Vagina (tissue), 2 donors: ENCODE measurements at regions not wholly inside any gene's neighbourhood (a gene's known extent, or its start where the extent isn't known, plus 50 kb on each side); places are given as distances from the start of the nearest gene placed in this dataset.

Source experiments
- DNase-seq, 2 donors: peaks; one replicate each; pipeline ENCODE4 v3.0.0-alpha.2; 2017; ENCODE audit errors: extremely low spot score in 2 of 2
- H3K27ac ChIP-seq: fragments of 200-600 bp; sonication (generic); one replicate; pipeline ENCODE4 v1.5.1; 2019
- H3K27me3 ChIP-seq: fragments of 200-600 bp; sonication (generic); one replicate; pipeline ENCODE4 v1.5.1; 2019
- H3K36me3 ChIP-seq, 2 donors: fragments of 200-600 bp; sonication (generic); one replicate each; pipeline ENCODE4 v1.5.1; 2017 to 2019
- H3K4me1 ChIP-seq: fragments of 200-600 bp; sonication (generic); one replicate; pipeline ENCODE4 v1.5.1; 2019
- H3K4me3 ChIP-seq, 2 donors: fragments of 200-600 bp; sonication (generic); 1 replicate in 1 of 2; 2 replicates in 1 of 2; pipeline ENCODE4 v1.5.1; 2016 to 2019
- H3K9me3 ChIP-seq: fragments of 200-600 bp; sonication (generic); one replicate; pipeline ENCODE4 v1.5.1; 2019
- CTCF ChIP-seq, 3 experiments: fragments of 450-650 bp in 2 of 3; fragments of 200-600 bp in 1 of 3; sonication (generic) in 1 of 3; IDR thresholded peaks; one replicate each; pipeline ENCODE4 v1.5.1; 2017 to 2019; ENCODE audit warnings: antibody characterized with exemption in 3 of 3, mild to moderate bottlenecking in 2 of 3, moderate library complexity in 2 of 3
- POLR2A ChIP-seq, 2 donors: fragments of 450-650 bp; IDR thresholded peaks; one replicate each; pipeline ENCODE4 v1.6.1; 2017; ENCODE audit warnings: antibody characterized with exemption in 2 of 2, mild to moderate bottlenecking in 2 of 2, moderate library complexity in 2 of 2
- POLR2AphosphoS5 ChIP-seq, 2 donors: sonication (generic); formaldehyde crosslinking; IDR thresholded peaks; one replicate each; pipeline ENCODE4 v1.9.0; 2017; ENCODE audit warnings: antibody characterized with exemption in 2 of 2, mild to moderate bottlenecking in 2 of 2, low read depth in 1 of 2; ENCODE audit not compliant: insufficient read depth in 1 of 2
- intact Hi-C: fragments of 100-400 bp; cut with DNase I; formaldehyde crosslinking; loops from one replicate; pipeline ENCODE4 v1.15.1; 2023

- intact Hi-C loops, result no loop called here
- no peak overlapping the region for H3K4me3 ChIP-seq
- no peak overlapping the region for H3K27ac ChIP-seq
- DNase-seq, result no peak
- no peaks in the 10 kb centered on the region for H3K4me1 ChIP-seq
- H3K27me3 ChIP-seq, result no peaks in the 10 kb centered on the region
- TF ChIP-seq CTCF (IDR thresholded peaks at IDR 0.05) (no peak), POLR2A (IDR thresholded peaks at IDR 0.05) (no peak), POLR2AphosphoS5 (IDR thresholded peaks at IDR 0.05; ENCODE audit: insufficient read depth in 1 of 2, low read depth in 1 of 2) (no peak)
- no peaks in the 10 kb centered on the region for H3K9me3 ChIP-seq
- H3K36me3 ChIP-seq, result no peaks in the 10 kb centered on the region
Observed at GRCh38 chr3:168459226-168459784, 363.6 kb upstream of the GOLIM4 start.

GRCh38 chr3:168457954-168458539 lies 362.3 kb upstream of the GOLIM4 start:
- intact Hi-C loops, result no loop called here
- Histone ChIP-seq H3K27me3 (no peaks in the 10 kb centered on the region), H3K36me3 (no peaks in the 10 kb centered on the region), H3K4me3 (no peak overlapping the region), H3K27ac (no peak overlapping the region), H3K4me1 (no peaks in the 10 kb centered on the region), H3K9me3 (no peaks in the 10 kb centered on the region)
- TF ChIP-seq POLR2AphosphoS5 (IDR thresholded peaks at IDR 0.05; ENCODE audit: insufficient read depth in 1 of 2, low read depth in 1 of 2), result no peak
- TF ChIP-seq POLR2A (IDR thresholded peaks at IDR 0.05), result no peak
- no peak for TF ChIP-seq CTCF (IDR thresholded peaks at IDR 0.05)
- DNase-seq, result no peak

- DNase-seq, result no peak
- intact Hi-C loops, result no loop called here
- Histone ChIP-seq H3K27me3 (no peaks in the 10 kb centered on the region), H3K9me3 (no peaks in the 10 kb centered on the region), H3K4me1 (no peaks in the 10 kb centered on the region), H3K36me3 (no peaks in the 10 kb centered on the region), H3K4me3 (no peak overlapping the region), H3K27ac (no peak overlapping the region)
- TF ChIP-seq POLR2AphosphoS5 (IDR thresholded peaks at IDR 0.05; ENCODE audit: insufficient read depth in 1 of 2, low read depth in 1 of 2), result no peak
- TF ChIP-seq POLR2A (IDR thresholded peaks at IDR 0.05), result no peak
- no peak for TF ChIP-seq CTCF (IDR thresholded peaks at IDR 0.05)
Observed at GRCh38 chr3:168455814-168456213, 360.1 kb upstream of the GOLIM4 start.

DNA sequence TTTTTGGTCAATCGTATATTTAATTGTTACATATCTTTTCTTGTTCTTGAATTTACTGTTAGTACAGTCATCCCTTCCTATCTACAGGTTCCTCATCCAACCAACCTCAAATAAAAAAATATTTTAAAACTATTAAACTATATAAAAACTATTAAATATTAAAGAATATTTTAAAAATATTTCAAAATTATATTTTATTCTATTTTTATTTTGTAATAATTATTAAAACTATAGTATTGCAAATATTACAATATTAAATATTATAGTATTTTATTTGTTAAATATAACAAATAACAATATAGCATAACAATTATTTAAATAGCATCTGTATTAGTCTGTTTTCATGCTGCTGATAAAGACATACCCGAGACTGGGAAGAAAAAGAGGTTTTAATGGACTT lies 357.9 kb upstream of the GOLIM4 start:
- no peaks in the 10 kb centered on the region for H3K4me1 ChIP-seq
- H3K4me3 ChIP-seq, result no peak overlapping the region
- TF ChIP-seq CTCF (IDR thresholded peaks at IDR 0.05) (no peak), POLR2A (IDR thresholded peaks at IDR 0.05) (no peak), POLR2AphosphoS5 (IDR thresholded peaks at IDR 0.05; ENCODE audit: insufficient read depth in 1 of 2, low read depth in 1 of 2) (no peak)
- intact Hi-C loops, result no loop called here
- no peak overlapping the region for H3K27ac ChIP-seq
- no peaks in the 10 kb centered on the region for H3K36me3 ChIP-seq
- no peak for DNase-seq
- no peaks in the 10 kb centered on the region for H3K27me3 ChIP-seq
- no peaks in the 10 kb centered on the region for H3K9me3 ChIP-seq

DNA sequence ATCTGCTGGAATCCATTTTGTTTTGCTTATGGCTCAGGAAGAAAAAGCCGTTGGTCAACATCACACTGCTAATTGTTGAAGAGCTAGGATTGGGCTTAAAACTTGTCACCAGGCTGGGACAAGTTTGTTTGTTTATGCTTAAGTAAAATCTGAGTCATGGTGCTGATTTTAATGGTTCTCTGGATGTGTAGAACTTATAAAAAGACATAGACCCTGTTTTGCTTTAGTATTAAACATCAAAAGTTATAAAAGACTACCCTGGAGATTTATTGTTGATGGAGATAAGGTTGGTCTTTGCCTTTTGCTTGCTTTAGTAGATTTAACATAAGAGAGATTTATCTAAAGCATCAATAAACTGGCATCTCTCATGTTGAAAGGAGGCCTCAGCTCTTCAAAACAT lies 348.2 kb upstream of the GOLIM4 start:
- no peaks in the 10 kb centered on the region for H3K27me3 ChIP-seq
- intact Hi-C loops, result no loop called here
- no peaks in the 10 kb centered on the region for H3K36me3 ChIP-seq
- H3K27ac ChIP-seq, result no peak overlapping the region
- no peak for DNase-seq
- no peaks in the 10 kb centered on the region for H3K4me1 ChIP-seq
- no peak overlapping the region for H3K4me3 ChIP-seq
- H3K9me3 ChIP-seq, result no peaks in the 10 kb centered on the region
- no peak for TF ChIP-seq POLR2A (IDR thresholded peaks at IDR 0.05)
- TF ChIP-seq POLR2AphosphoS5 (IDR thresholded peaks at IDR 0.05; ENCODE audit: insufficient read depth in 1 of 2, low read depth in 1 of 2), result no peak
- no peak for TF ChIP-seq CTCF (IDR thresholded peaks at IDR 0.05)
